ENCODE measurements at regions not wholly inside any gene's neighbourhood (a gene's known extent, or its start where the extent isn't known, plus 50 kb on each side); places are given as distances from the start of the nearest gene placed in this dataset.

GRCh38 chr16:55100100-55100499 is 169.4 kb downstream of the IRX5 start:
- no peak for TF ChIP-seq CTCF (IDR thresholded peaks at IDR 0.05)
- TF ChIP-seq POLR2A (IDR thresholded peaks at IDR 0.05) = no peak
- no peak for DNase-seq
- intact Hi-C loops (cut with DNase I; ENCODE audit: low total_unique reads) = loop anchor here (5.0 kb wide), 1 partner anchor 983 kb away; no protein-coding TSS in a partner anchor
- no peak overlapping the region for H3K4me3 ChIP-seq
- no peaks in the 10 kb centered on the region for H3K36me3 ChIP-seq (ENCODE audit: low read depth, missing control alignments)
- H3K27me3 ChIP-seq = no peaks in the 10 kb centered on the region
- no peak overlapping the region for H3K27ac ChIP-seq
- H3K9me3 ChIP-seq = no peaks in the 10 kb centered on the region
- no peaks in the 10 kb centered on the region for H3K4me1 ChIP-seq

GRCh38 chr16:55101026-55101425 is 170.4 kb downstream of the IRX5 start:
- WGBS, 2 donors = 44 to 62% methylated on average over 4 of the region's 4 CpGs
- no peaks in the 10 kb centered on the region for H3K36me3 ChIP-seq (ENCODE audit: low read depth, missing control alignments)
- no peaks in the 10 kb centered on the region for H3K4me1 ChIP-seq
- H3K4me3 ChIP-seq = no peak overlapping the region
- intact Hi-C loops (cut with DNase I; ENCODE audit: low total_unique reads) = loop anchor here (5.0 kb wide), 1 partner anchor 984 kb away; no protein-coding TSS in a partner anchor
- H3K27me3 ChIP-seq = no peaks in the 10 kb centered on the region
- H3K27ac ChIP-seq = no peak overlapping the region
- DNase-seq = no peak
- TF ChIP-seq POLR2A (IDR thresholded peaks at IDR 0.05) (no peak), CTCF (IDR thresholded peaks at IDR 0.05) (no peak)
- H3K9me3 ChIP-seq = no peaks in the 10 kb centered on the region

- intact Hi-C loops (cut with DNase I; ENCODE audit: low total_unique reads) = loop anchor here (5.0 kb wide), 1 partner anchor 985 kb away; no protein-coding TSS in a partner anchor
- no peaks in the 10 kb centered on the region for H3K9me3 ChIP-seq
- H3K27ac ChIP-seq = no peak overlapping the region
- H3K36me3 ChIP-seq (ENCODE audit: low read depth, missing control alignments) = no peaks in the 10 kb centered on the region
- H3K27me3 ChIP-seq = no peaks in the 10 kb centered on the region
- DNase-seq = no peak
- no peak for TF ChIP-seq CTCF (IDR thresholded peaks at IDR 0.05)
- TF ChIP-seq POLR2A (IDR thresholded peaks at IDR 0.05) = no peak
- WGBS, 2 donors = 63 to 74% methylated on average over 1 of the region's 1 CpG
- H3K4me1 ChIP-seq = no peaks in the 10 kb centered on the region
- H3K4me3 ChIP-seq = no peak overlapping the region
Measured at GRCh38 chr16:55102077-55102476, 171.4 kb downstream of the IRX5 start.

GRCh38 chr16:55102531-55102930 is 171.9 kb downstream of the IRX5 start:
- H3K27ac ChIP-seq = no peak overlapping the region
- H3K9me3 ChIP-seq = no peaks in the 10 kb centered on the region
- H3K27me3 ChIP-seq = no peaks in the 10 kb centered on the region
- intact Hi-C loops (cut with DNase I; ENCODE audit: low total_unique reads) = loop anchor here (5.0 kb wide), 1 partner anchor 985 kb away; no protein-coding TSS in a partner anchor
- TF ChIP-seq POLR2A (IDR thresholded peaks at IDR 0.05) (no peak), CTCF (IDR thresholded peaks at IDR 0.05) (no peak)
- H3K36me3 ChIP-seq (ENCODE audit: low read depth, missing control alignments) = no peaks in the 10 kb centered on the region
- no peak overlapping the region for H3K4me3 ChIP-seq
- DNase-seq = no peak
- no peaks in the 10 kb centered on the region for H3K4me1 ChIP-seq
- WGBS, 2 donors = 55 to 61% methylated on average over 4 of the region's 4 CpGs

GRCh38 chr16:55107851-55108250 is 177.2 kb downstream of the IRX5 start:
- Histone ChIP-seq H3K4me3 (no peak overlapping the region), H3K36me3 (ENCODE audit: low read depth, missing control alignments) (no peaks in the 10 kb centered on the region), H3K27me3 (no peaks in the 10 kb centered on the region), H3K27ac (no peak overlapping the region), H3K4me1 (no peaks in the 10 kb centered on the region), H3K9me3 (no peaks in the 10 kb centered on the region)
- intact Hi-C loops (cut with DNase I; ENCODE audit: low total_unique reads) = no loop called here
- WGBS, 2 donors = 76 to 89% methylated on average over 3 of the region's 3 CpGs
- DNase-seq = no peak
- TF ChIP-seq CTCF (IDR thresholded peaks at IDR 0.05) = no peak
- no peak for TF ChIP-seq POLR2A (IDR thresholded peaks at IDR 0.05)

Measured in testis (tissue), 2 donors.